Mucosa of gallbladder (tissue), 1 donor: ENCODE measurements at regions not wholly inside any gene's neighbourhood (a gene's known extent, or its start where the extent isn't known, plus 50 kb on each side); places are given as distances from the start of the nearest gene placed in this dataset.
"Not testable (repeated sequence)": the region's sequence is repeated elsewhere in the genome, so short reads cannot be mapped to it uniquely, and the experiment has no call there.

Source experiments
- DNase-seq: peaks from one replicate; pipeline ENCODE4 v3.0.0-alpha.2; 2020; ENCODE audit warnings: low spot score
- donor health status: DM: no; HTN: no; CAD: no.

GRCh38 chr2:192394605-192395004 is 199.9 kb upstream of the TMEFF2 start:
- DNase-seq: no peak

- no peak for DNase-seq
These were observed 196.3 kb upstream of the TMEFF2 start for GRCh38 chr2:192391041-192391440.

GRCh38 chr2:192390401-192390800 is 195.7 kb upstream of the TMEFF2 start:
- DNase-seq: no peak

- not testable (repeated sequence) for DNase-seq
These were observed 189.5 kb upstream of the TMEFF2 start for GRCh38 chr2:192384191-192384590.

- DNase-seq: no peak
These were observed 186.3 kb upstream of the TMEFF2 start for GRCh38 chr2:192381082-192381481.

- no peak for DNase-seq
These were observed 185.0 kb upstream of the TMEFF2 start for GRCh38 chr2:192379736-192380135.

- no peak for DNase-seq
These were observed 182.4 kb upstream of the TMEFF2 start for GRCh38 chr2:192377173-192377572.

GRCh38 chr2:192373754-192374153 is 179.0 kb upstream of the TMEFF2 start:
- no peak for DNase-seq

- DNase-seq: no peak
These were observed 178.5 kb upstream of the TMEFF2 start for GRCh38 chr2:192373221-192373620.

GRCh38 chr2:192369969-192370368 is 175.2 kb upstream of the TMEFF2 start:
- no peak for DNase-seq

- DNase-seq: no peak
These were observed 162.5 kb upstream of the TMEFF2 start for GRCh38 chr2:192357217-192357616.

- DNase-seq: no peak
These were observed 159.9 kb upstream of the TMEFF2 start for GRCh38 chr2:192354512-192355244.

GRCh38 chr2:192347542-192347941 is 152.8 kb upstream of the TMEFF2 start:
- DNase-seq: no peak

- DNase-seq: no peak
These were observed 150.6 kb upstream of the TMEFF2 start for GRCh38 chr2:192345287-192345686.

GRCh38 chr2:192333642-192334041 is 138.9 kb upstream of the TMEFF2 start:
- DNase-seq: no peak

GRCh38 chr2:192328297-192328696 is 133.6 kb upstream of the TMEFF2 start:
- no peak for DNase-seq

- DNase-seq: no peak
These were observed 132.8 kb upstream of the TMEFF2 start for GRCh38 chr2:192327576-192327975.

GRCh38 chr2:192315543-192315942 is 120.8 kb upstream of the TMEFF2 start:
- no peak for DNase-seq

GRCh38 chr2:192314800-192315481 is 120.2 kb upstream of the TMEFF2 start:
- no peak for DNase-seq

- DNase-seq: no peak
These were observed 119.0 kb upstream of the TMEFF2 start for GRCh38 chr2:192313773-192314172.

GRCh38 chr2:192311701-192312460 is 117.1 kb upstream of the TMEFF2 start:
- no peak for DNase-seq

- no peak for DNase-seq
These were observed 112.8 kb upstream of the TMEFF2 start for GRCh38 chr2:192307530-192307929.

- no peak for DNase-seq
These were observed 103.9 kb upstream of the TMEFF2 start for GRCh38 chr2:192298664-192299063.
